RWPE1 (cell line): ENCODE measurements at regions not wholly inside any gene's neighbourhood (a gene's known extent, or its start where the extent isn't known, plus 50 kb on each side); places are given as distances from the start of the nearest gene placed in this dataset.

Experiments used
- CTCF ChIA-PET: fragments of 350-600 bp; sonication (Branson Sonifier 250); formaldehyde crosslinking; extraction: SDS; loops from one replicate; lab custom pipeline; 2021; lab: Yijun Ruan, JAX
- POLR2A ChIA-PET: fragments of 400-600 bp; formaldehyde crosslinking; extraction: SDS; loops from one replicate; lab custom pipeline; 2020; ENCODE audit warnings: antibody characterized with exemption; ENCODE audit not compliant: low non-redundant PET; lab: Yijun Ruan, JAX
- DNase-seq: peaks from one replicate; pipeline ENCODE4 v3.0.0; 2012; ENCODE audit warnings: low spot score
- H3K27ac ChIP-seq: fragments of 450-650 bp; 2 replicates; pipeline ENCODE4 v1.5.1; 2017
- TF ChIP-seq, protein P1 (sequence below): fragments of 450-650 bp; conservative IDR thresholded peaks from 2 replicates; pipeline ENCODE4 v1.5.1; 2017; ENCODE audit warnings: low read depth, mild to moderate bottlenecking

DNA sequence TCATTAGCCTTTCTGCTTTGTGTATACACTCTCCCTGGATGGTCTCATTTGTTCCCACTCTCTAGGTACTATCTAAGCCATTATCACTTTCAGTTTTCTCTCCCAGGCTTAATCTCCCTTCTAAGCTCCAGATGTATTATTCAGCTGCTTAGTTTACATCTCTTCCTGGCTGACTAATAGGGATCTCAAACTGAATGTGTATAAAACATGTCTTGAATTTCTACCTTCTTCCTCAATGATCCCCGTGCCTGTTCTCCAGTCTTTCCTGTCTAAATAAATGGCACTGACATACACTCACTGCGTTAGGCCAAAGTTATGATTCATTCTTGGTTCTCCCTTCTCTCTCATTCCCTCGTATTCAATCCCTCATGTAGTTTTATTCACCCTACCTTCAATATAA is 127.3 kb downstream of the NR2F2 start:
- POLR2A ChIA-PET = no interaction called here
- TF ChIP-seq, protein P1, sequence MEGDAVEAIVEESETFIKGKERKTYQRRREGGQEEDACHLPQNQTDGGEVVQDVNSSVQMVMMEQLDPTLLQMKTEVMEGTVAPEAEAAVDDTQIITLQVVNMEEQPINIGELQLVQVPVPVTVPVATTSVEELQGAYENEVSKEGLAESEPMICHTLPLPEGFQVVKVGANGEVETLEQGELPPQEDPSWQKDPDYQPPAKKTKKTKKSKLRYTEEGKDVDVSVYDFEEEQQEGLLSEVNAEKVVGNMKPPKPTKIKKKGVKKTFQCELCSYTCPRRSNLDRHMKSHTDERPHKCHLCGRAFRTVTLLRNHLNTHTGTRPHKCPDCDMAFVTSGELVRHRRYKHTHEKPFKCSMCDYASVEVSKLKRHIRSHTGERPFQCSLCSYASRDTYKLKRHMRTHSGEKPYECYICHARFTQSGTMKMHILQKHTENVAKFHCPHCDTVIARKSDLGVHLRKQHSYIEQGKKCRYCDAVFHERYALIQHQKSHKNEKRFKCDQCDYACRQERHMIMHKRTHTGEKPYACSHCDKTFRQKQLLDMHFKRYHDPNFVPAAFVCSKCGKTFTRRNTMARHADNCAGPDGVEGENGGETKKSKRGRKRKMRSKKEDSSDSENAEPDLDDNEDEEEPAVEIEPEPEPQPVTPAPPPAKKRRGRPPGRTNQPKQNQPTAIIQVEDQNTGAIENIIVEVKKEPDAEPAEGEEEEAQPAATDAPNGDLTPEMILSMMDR = no peak
- H3K27ac ChIP-seq = no peak overlapping the region
- CTCF ChIA-PET = interaction anchor here (0.6 kb wide), 1 partner anchor 13 kb away, joined by 4 read pairs; no protein-coding TSS in a partner anchor
- DNase-seq = no peak

DNA sequence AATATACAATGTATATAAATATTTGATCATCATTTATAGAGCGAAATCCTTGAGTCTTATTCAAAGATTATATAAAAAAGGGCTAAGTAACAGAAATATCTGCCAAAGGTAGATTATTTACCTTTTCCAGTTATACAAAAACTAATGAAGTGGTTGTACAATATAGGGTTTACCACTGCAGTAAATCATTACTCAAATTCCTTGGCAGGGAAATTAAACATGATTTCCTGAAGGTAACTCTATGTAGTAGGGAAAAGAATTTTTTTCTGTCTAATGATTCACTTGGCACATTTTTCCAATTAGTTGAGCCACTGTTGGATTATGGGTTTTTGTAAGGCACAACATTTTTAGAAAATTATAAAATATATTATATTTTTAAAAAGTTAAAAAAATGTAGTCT is 129.6 kb downstream of the NR2F2 start:
- ChIA-PET POLR2A (no interaction called here), CTCF (no interaction called here)
- H3K27ac ChIP-seq = no peak overlapping the region
- DNase-seq = no peak
- TF ChIP-seq, protein P1 = no peak

DNA sequence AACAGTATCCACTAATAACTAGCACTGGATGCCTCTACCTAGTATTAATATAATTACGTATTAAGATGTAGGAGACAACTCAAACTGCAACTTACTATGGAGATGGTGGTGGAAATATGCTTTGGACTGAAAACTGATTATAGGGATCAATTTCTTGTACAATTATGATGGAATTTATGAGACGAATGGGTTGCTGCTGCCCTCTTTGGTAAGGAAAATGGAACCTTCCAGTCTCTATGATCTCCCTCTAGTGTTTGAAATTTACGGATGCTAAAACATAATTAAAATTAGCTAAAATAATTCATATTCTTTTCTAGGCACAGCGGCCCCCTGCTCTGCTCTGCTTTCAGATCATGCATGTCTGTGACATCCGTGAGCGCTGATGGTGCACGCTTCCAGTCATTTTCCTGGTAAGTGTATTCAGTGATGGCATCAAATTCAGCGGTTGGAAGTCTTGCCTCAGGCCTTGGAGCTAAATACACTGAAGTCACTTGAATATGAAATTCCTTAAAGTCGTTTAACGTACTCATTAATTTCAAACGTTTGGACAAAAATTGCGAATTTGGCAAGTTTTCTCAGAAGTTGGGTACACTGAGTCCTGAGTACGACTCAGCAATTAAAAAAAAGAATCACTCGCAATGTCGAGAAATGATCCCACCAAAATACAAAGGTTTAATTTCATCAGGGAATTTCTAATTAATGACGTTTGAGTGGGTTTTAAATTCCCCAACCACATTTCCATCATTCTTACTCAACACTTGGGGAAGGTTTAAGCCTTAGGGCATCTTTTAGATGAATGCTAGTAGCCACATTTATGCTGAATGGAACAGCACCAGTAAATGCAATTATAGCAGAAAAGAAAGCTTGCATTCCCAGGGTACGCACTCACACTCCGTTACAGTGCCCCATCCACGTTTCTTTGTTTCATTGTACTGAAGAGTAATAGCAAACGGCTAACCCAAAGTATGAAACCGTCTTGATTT is 132.6 kb downstream of the NR2F2 start:
- TF ChIP-seq, protein P1 = no peak
- H3K27ac ChIP-seq = no peak overlapping the region
- CTCF ChIA-PET = interaction anchor here (0.7 to 1.0 kb wide), 2 partner anchors 20 to 90 kb away, joined by 3 read pairs; no protein-coding TSS in a partner anchor
- DNase-seq = no peak
- POLR2A ChIA-PET = no interaction called here

DNA sequence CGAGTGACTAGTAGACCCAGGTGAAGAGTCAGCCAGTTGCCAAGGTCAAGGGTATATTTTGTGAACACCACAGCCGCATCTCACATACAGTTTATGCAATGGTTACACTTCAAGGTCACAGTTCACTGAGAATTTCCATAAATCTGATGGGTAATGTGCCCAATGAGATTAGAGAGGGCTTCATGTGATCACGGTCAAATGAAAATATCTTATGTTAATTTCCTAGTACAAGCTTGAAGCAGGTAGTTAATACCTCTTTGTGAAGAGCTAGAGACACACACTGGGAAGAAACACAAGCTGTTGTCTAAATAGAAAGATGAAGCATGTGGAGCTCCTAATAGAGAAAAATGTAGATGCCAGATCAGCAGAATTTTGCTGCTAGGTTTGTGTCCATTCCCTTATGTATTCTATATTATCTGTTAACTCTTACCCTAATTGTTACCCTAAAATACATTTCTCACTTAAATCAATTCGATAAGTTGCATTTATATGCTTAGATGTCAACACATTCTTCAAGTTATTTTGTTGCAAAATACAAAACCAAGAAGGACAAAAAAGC is 136.0 kb downstream of the NR2F2 start:
- POLR2A ChIA-PET = no interaction called here
- TF ChIP-seq, protein P1 = no peak
- no peak for DNase-seq
- no peak overlapping the region for H3K27ac ChIP-seq
- CTCF ChIA-PET = interaction anchor here (0.7 kb wide), 1 partner anchor 32 kb away, joined by 3 read pairs; no protein-coding TSS in a partner anchor

DNA sequence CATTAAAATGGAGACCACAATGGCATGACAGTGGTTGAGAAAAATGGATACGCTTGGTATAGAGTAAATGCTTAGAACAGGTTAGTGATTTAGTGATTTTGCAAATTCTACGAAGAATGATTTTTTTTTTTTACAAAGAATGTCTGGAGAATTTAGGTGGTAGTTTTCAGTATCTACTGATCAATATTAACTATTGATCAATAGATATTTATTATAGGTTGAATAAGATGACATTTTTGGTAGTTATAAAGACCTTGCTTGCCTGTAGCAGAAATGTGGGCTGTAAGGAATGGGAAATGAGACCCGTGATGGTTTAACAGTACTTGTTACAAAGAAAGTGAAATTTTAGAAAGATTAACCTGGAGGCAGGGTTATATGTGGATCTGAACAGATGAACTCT is 137.5 kb downstream of the NR2F2 start:
- ChIA-PET CTCF (no interaction called here), POLR2A (no interaction called here)
- TF ChIP-seq, protein P1 = no peak
- no peak overlapping the region for H3K27ac ChIP-seq
- no peak for DNase-seq

DNA sequence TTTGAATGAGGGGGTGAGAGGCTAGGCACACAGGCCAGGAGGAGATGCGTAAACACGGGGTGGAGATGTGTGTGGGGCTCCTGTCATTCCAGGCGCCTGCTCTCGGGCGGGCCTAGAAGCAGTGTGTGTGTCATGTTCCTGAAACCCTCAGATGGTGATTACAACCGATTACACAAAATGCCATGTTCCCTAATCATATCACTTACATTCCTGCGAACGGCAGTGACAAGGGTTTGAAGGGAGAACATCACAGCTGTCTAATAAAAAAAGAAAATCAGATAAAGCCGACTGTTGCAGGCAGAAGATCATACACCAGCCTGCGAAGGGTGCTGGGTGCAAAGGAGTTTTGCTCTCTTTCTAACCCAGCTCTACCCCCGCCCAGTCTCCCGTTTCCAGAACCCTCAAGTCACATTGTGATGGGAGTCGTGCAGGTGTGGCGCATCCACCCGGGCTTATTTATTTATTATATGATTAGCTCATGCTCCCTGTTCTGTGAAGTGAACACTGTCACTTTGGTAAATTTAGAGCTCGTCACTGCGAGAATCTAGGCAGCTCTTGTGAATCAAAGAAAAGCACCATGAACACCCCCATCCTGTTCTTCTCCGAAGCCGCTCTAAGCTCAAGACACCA is 140.3 kb downstream of the NR2F2 start:
- TF ChIP-seq, protein P1 = no peak
- H3K27ac ChIP-seq = no peak overlapping the region
- CTCF ChIA-PET = no interaction called here
- POLR2A ChIA-PET = no interaction called here
- no peak for DNase-seq
